Uterus (tissue), 2 donors: ENCODE measurements at regions not wholly inside any gene's neighbourhood (a gene's known extent, or its start where the extent isn't known, plus 50 kb on each side); places are given as distances from the start of the nearest gene placed in this dataset.

Experiments used
- CTCF ChIP-seq, 4 experiments: fragments of 200-600 bp in 2 of 4; fragments of 450-650 bp in 2 of 4; sonication (generic) in 2 of 4; IDR thresholded peaks; one replicate each; pipeline ENCODE4 v1.5.1; 2016 to 2019; ENCODE audit warnings: antibody characterized with exemption in 4 of 4, mild to moderate bottlenecking in 2 of 4, moderate library complexity in 1 of 4
- POLR2A ChIP-seq, 2 donors: fragments of 450-650 bp; IDR thresholded peaks; one replicate each; pipeline ENCODE4 v1.6.1; 2016; ENCODE audit warnings: antibody characterized with exemption in 2 of 2, mild to moderate bottlenecking in 1 of 2, moderate library complexity in 1 of 2

GRCh38 chr13:51027644-51028043 lies 83.4 kb downstream of the C13orf42 start:
- TF ChIP-seq CTCF (IDR thresholded peaks at IDR 0.05) = no peak
- TF ChIP-seq POLR2A (IDR thresholded peaks at IDR 0.05) = no peak
